NCI-H226 (cell line): ENCODE measurements at regions not wholly inside any gene's neighbourhood (a gene's known extent, or its start where the extent isn't known, plus 50 kb on each side); places are given as distances from the start of the nearest gene placed in this dataset.

Experiments
- DNase-seq: peaks from one replicate; pipeline ENCODE4 v3.0.0-alpha.2; 2015

GRCh38 chr15:94683902-94684301 is 452.5 kb downstream of the MCTP2 start:
- no peak for DNase-seq

GRCh38 chr15:94691169-94691568 is 459.8 kb downstream of the MCTP2 start:
- no peak for DNase-seq

GRCh38 chr15:94692710-94693109 is 461.3 kb downstream of the MCTP2 start:
- DNase-seq: no peak

DNA sequence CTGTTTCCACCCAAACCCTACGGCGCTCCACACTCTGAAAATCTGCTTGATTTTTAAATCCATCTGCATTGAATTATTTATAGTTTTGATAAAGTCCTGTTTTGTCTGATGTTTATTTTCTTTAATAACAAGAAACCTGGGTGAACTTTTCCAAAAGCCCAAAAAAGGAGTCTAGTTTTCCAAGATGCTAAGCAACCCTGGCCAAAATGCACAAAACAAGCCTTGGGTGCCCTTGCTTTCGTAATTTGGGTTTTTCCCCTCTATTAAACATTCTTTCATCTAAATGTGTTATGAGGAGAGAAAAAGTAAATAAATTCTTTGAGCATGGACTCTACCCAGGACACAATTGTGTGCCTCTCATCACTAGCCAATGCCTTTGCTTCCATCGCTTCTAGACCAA is 468.9 kb downstream of the MCTP2 start:
- no peak for DNase-seq

DNA sequence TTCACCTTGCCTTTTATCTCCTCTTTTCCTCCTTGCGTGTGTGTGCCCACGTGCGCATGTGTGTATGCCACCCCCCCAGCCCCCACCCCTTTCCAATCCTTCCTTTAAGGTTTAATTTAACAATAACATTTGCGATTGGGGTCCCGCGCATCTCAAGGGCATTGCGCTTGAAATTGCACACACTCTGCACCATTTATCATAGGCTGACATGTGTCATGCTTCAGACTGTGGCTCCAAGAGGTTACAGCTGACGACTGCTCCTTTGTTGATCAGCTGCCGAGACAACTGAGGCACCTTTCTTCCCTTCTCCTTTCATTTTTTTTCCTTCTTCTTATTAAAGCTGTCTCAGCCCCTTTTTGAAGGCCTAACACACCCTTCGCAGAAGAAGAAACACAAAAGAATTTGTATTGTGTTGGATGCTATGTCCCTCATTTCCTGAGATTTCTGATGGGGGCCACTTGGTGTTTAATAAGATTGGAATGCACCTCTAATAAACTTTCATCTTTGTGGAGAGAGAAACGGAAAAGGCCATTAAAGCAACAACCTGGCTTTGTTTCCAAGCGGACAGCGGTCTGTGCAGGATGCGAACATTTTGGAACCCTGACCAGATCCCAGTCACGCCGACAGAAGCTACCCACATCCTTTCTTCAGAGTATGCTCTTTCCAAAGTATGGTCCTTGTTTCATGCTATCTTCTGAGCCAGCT is 470.1 kb downstream of the MCTP2 start:
- no peak for DNase-seq

DNA sequence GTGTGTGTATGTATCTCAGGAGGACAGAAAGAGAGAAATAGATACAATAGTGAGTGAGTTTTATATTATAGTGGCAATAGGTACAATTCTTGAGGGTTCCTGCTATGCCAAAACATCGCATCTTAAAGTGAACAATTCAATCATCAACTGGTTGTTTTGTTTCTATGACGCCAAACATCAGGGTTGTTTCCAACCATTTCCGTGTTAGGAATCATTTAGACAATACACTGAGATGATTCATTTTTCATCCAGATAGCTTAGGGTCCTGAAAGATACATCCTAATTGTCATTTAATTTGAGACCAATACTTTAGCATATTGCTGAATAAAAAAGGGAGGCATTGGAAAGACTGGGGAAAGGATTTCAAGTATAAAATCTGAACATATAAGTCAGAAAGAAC is 472.2 kb downstream of the MCTP2 start:
- no peak for DNase-seq

DNA sequence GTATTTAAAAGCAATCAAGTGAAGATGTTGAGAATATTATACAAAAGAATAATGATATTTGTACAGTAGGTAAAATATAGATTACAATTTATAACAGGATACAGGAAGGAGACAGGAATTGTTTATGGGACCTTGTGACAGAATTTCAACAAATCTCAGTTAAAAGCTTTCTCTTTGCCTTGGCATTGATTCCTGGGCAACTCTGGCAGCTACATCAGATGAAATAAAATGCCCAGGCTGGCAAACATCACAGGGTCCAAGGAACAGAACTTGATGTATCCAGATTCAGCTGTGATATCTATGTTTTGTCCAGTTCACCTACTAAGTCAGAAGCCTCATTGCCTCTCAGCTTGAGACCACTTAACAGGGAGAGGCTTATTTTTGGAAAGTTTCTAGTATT is 473.1 kb downstream of the MCTP2 start:
- DNase-seq: no peak

DNA sequence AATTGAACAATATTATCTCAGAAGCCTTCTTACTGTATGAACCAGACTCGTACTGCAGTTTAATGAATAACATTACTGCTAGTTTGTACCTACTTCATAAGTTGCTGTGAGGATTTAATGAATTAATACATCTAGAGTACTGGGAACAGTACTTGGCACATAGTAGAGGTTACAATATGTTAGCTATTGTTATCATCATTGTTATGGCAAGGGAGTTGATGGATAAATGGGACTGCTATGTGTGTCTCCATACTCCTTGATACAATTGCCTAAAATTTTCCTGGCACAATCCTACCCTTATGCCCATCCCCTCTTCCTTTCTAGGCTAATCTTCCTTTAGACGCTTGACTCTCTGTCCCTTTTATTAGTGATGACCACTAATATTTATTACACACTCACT is 473.6 kb downstream of the MCTP2 start:
- DNase-seq: no peak

GRCh38 chr15:94709319-94709718 is 478.0 kb downstream of the MCTP2 start:
- no peak for DNase-seq

- DNase-seq: no peak
These were observed 490.8 kb downstream of the MCTP2 start for GRCh38 chr15:94722024-94722636.

GRCh38 chr15:94723801-94724200 is 492.4 kb downstream of the MCTP2 start:
- no peak for DNase-seq

GRCh38 chr15:94731286-94731685 is 499.9 kb downstream of the MCTP2 start:
- no peak for DNase-seq

GRCh38 chr15:94734460-94734859 is 503.1 kb downstream of the MCTP2 start:
- no peak for DNase-seq

DNA sequence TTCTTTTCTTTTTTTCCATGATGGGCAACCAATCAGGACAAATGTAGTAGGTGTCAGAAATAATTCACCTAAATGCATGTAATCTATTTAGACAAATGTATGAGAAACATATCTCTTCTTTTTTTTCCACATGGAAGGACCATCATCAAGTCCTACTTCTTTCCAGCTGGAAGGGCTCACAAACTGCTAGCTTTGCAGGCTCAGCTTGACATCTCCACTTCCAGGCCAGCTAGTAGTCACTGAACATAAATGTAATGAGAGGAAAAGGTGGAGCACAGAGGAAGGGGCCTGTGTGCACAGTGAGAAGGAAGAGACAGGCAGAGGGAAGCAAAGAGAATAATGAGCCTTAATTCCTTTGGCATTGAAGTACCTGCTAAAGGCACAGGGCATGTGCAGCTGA is 504.9 kb downstream of the MCTP2 start:
- no peak for DNase-seq

GRCh38 chr15:94739639-94740038 is 508.3 kb downstream of the MCTP2 start:
- no peak for DNase-seq

DNA sequence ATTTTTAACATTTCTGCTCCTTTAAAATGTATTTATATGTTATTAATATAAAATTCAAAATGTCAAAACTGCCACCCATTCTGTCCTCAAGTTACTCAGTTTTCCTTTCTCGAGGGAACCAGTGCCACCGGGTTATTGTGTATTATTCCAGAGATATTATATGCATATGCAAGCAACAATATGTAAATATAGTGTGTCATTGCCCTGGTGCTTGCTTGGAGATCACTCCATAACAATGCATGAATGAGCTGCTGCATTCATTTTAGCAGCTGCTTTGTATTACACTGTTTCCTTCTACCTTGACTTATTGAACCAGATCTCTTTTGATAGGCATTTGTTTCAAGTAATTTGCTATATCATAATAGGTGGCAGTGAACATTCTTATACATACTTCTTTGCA is 509.1 kb downstream of the MCTP2 start:
- DNase-seq: no peak

GRCh38 chr15:94743668-94744067 is 512.3 kb downstream of the MCTP2 start:
- no peak for DNase-seq

- no peak for DNase-seq
These were observed 512.9 kb downstream of the MCTP2 start for GRCh38 chr15:94744080-94744793.

- no peak for DNase-seq
These were observed 514.0 kb downstream of the MCTP2 start for GRCh38 chr15:94745371-94745770.

GRCh38 chr15:94747510-94747909 is 516.1 kb downstream of the MCTP2 start:
- no peak for DNase-seq

- no peak for DNase-seq
These were observed 518.7 kb downstream of the MCTP2 start for GRCh38 chr15:94749811-94750617.

GRCh38 chr15:94760348-94760747 is 529.0 kb downstream of the MCTP2 start:
- no peak for DNase-seq

DNA sequence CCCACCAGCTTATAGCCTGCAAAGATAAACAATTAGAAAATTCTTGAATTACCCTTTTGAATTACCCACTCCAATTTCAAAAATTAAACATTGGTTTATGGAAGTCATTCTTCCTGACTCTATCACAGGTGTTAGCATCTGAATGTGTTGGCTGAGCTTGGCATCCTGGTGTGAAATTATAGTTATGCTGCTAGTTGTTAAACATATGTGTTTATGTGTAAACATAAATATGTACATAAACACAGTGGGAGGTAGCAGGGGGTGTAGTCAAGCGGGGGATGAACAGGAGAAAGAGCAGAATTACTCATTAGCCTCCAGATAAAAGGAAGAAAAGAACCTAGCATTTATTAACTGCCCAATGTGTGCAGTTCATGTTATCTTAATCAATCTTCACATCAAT is 530.2 kb downstream of the MCTP2 start:
- no peak for DNase-seq
